Activated CD8-positive, alpha-beta T cell treated with anti-CD3 and anti-CD28 coated beads, Interleukin-2, amount 10 ng/mL, durations not matched to agents 7 days and 5 days (primary cell): ENCODE measurements at regions not wholly inside any gene's neighbourhood (a gene's known extent, or its start where the extent isn't known, plus 50 kb on each side); places are given as distances from the start of the nearest gene placed in this dataset.

Experiments used
- ATAC-seq: fragments of 150-1000 bp; cut with Tn5 transposase; one replicate; pipeline ENCODE4 v1.10.0; 2021; ENCODE audit warnings: moderate library complexity
- CTCF ChIA-PET: fragments of 350-600 bp; sonication (Branson Sonifier 250); formaldehyde crosslinking; loops from one replicate; lab custom pipeline; 2021; ENCODE audit warnings: antibody characterized with exemption; lab: Charles Lee
- POLR2A ChIA-PET: fragments of 350-600 bp; sonication (Branson Sonifier 250); formaldehyde crosslinking; loops from one replicate; lab custom pipeline; 2021; ENCODE audit warnings: antibody characterized with exemption; lab: Charles Lee
- DNase-seq: peaks from one replicate; pipeline ENCODE4 v3.0.0-alpha.2; 2020
- H3K27ac Mint-ChIP-seq: one replicate; pipeline ENCODE4 v1.8.0; 2021; ENCODE audit warnings: mild to moderate bottlenecking, mixed read lengths
- H3K27me3 Mint-ChIP-seq: one replicate; pipeline ENCODE4 v1.8.0; 2021; ENCODE audit warnings: low read depth, mixed read lengths
- H3K36me3 Mint-ChIP-seq: one replicate; pipeline ENCODE4 v1.8.0; 2021; ENCODE audit warnings: low read depth, mixed read lengths
- H3K4me1 Mint-ChIP-seq: one replicate; pipeline ENCODE4 v1.8.0; 2021; ENCODE audit warnings: low read depth, mixed read lengths
- H3K4me3 Mint-ChIP-seq: one replicate; pipeline ENCODE4 v1.8.0; 2021; ENCODE audit warnings: mild to moderate bottlenecking, mixed read lengths
- H3K9me3 Mint-ChIP-seq: one replicate; pipeline ENCODE4 v1.8.0; 2022; ENCODE audit warnings: mixed read lengths; ENCODE audit not compliant: insufficient read depth

DNA sequence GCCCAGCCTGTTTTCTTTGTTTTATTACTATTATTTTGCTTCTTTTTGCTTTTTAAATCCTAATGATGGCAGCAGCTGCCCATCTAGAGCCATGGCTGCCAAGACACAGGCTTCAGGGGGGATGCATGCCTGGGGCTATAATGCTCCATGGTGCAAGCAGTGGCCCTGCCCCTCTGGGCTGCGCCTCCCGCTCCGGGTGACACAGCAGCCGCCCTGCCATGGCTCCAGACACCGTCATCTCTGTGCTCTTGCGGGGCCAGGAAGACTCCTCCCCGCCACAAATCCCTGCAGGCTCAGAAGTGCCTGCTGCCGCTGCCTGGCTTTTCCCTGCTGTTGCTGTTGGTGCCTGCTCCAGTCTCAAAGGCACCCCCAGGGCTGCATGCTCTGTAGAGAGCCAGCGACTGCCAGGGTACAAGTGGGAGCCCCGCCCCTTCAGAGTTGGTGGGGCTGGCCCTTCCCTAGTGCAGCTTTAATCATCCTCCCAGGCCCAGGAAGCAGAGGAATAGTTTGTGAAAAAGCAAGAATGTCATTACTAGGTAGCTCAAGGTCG lies 581.5 kb downstream of the FGF9 start:
- no peaks in the 10 kb centered on the region for H3K36me3 Mint-ChIP-seq
- ChIA-PET CTCF (no interaction called here), POLR2A (no interaction called here)
- no peak overlapping the region for H3K27ac Mint-ChIP-seq
- H3K4me3 Mint-ChIP-seq, result no peak overlapping the region
- ATAC-seq (no peak), DNase-seq (no peak)
- H3K27me3 Mint-ChIP-seq, result no peaks in the 10 kb centered on the region
- no peaks in the 10 kb centered on the region for H3K9me3 Mint-ChIP-seq
- H3K4me1 Mint-ChIP-seq, result no peaks in the 10 kb centered on the region

DNA sequence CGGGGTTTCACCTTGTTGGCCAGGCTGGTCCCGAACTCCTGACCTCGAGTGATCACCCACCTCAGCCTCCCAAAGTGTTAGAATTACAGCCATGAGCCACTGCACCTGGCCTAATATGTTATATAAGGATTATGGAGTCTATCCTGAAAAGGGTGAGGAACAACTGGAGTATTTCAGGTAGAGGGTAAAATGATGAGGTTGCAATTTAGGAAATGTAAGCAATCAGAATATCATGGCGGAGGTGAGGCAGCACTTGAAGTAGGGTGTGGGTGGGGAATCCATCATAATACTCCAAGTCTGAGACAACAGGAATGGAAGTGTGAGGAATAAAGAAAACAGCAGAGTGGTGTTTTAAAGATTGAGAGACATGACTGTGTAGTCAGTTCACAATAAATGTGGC lies 582.2 kb downstream of the FGF9 start:
- H3K27me3 Mint-ChIP-seq, result no peaks in the 10 kb centered on the region
- no peak for ATAC-seq
- no peak overlapping the region for H3K4me3 Mint-ChIP-seq
- ChIA-PET CTCF (no interaction called here), POLR2A (no interaction called here)
- H3K9me3 Mint-ChIP-seq, result no peaks in the 10 kb centered on the region
- H3K36me3 Mint-ChIP-seq, result no peaks in the 10 kb centered on the region
- no peak for DNase-seq
- H3K27ac Mint-ChIP-seq, result no peak overlapping the region
- H3K4me1 Mint-ChIP-seq, result no peaks in the 10 kb centered on the region

DNA sequence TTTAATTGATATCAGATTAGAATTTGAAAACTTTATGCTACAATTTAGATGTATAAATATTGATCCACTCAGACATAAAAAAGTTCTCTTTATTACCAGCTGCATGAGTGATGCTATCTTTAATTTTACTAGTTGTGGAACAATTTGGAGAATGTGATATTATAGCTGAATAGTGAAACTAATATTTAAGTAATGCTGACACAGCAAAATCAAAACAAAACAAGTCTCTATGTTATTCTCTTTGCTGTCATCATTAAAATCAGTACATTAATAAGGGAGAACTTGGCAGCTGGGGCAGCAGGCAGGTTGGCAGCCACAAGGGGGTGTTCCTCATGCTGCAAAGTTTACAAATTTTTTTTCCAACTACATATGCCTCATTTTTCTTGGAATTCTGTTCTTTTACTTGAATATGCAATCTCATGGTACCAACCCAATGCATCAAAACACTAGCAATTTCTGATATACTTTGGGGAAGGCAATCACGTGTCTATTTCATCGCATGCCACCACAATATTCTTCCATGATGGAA lies 585.3 kb downstream of the FGF9 start:
- ChIA-PET CTCF (interaction anchor here (1.1 kb wide), 1 partner anchor 764 kb away, joined by 3 read pairs; no protein-coding TSS in a partner anchor), POLR2A (no interaction called here)
- Mint-ChIP-seq H3K36me3 (no peaks in the 10 kb centered on the region), H3K4me1 (no peaks in the 10 kb centered on the region), H3K27ac (no peak overlapping the region), H3K27me3 (no peaks in the 10 kb centered on the region), H3K9me3 (no peaks in the 10 kb centered on the region), H3K4me3 (no peak overlapping the region)
- ATAC-seq (no peak), DNase-seq (no peak)

DNA sequence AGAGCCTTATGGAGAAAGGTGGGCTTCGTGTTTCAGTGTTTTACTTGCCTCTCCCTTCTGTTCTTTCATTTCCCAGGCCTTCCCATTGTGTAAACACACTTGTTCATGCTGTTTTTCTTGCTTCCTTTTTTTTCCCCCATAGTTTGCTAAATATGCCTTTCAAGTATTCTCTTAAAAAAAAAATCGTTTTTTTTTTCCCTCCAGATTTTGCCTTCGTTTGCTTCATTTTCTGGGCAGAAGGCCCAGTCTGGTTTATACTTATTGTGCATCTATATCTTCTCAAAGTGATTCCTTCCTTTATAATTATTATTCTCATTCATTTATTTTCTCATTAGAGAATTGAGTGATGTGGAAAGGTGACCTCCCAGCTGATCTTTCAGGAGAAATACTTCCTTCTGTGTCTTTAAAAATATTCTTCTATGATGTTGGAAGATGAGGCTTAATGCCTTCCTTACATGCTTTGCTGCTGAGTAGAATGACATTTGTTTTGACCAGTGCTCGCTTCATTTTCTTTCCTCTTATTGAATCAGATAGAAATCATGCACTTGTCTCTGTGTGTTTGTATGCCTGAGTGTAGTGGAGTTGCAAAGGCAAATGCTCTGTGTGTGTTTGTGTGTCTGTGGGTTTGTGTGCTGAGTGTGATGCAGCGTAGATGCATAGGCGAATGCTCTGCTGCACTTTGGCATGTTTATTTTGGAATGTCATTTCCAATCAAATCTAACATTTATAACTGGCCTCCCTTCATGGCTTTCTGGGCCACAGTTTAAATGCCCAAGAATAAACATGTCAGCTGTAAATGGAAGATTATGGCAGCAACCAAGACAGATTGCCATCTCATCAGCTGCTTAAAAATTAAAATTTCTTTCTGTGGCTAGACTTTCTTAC lies 591.4 kb downstream of the FGF9 start:
- Mint-ChIP-seq H3K27ac (no peak overlapping the region), H3K36me3 (no peaks in the 10 kb centered on the region), H3K4me3 (no peak overlapping the region), H3K9me3 (no peaks in the 10 kb centered on the region), H3K27me3 (no peaks in the 10 kb centered on the region), H3K4me1 (no peaks in the 10 kb centered on the region)
- POLR2A ChIA-PET, result no interaction called here
- DNase-seq (no peak), ATAC-seq (no peak)
- CTCF ChIA-PET, result no interaction called here

DNA sequence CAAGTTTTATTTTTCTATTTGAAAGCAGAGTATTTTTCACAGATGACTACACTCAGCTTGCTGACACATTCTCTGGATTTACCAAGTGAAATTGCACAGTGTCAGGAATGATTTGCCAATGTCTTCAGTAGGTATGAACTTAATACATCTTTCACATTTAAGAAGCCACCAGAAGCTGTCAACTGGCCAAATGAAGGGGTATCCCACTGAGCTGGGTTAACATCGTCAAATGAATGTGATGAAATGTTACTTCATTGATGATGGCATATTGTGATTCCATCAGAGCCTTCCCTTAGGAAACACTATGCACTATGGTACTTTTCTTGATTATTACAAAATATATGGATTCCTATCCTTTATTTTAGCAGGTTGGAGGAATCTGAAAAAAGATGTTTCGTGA lies 592.3 kb downstream of the FGF9 start:
- Mint-ChIP-seq H3K4me3 (no peak overlapping the region), H3K36me3 (no peaks in the 10 kb centered on the region), H3K9me3 (no peaks in the 10 kb centered on the region), H3K27me3 (no peaks in the 10 kb centered on the region), H3K4me1 (no peaks in the 10 kb centered on the region), H3K27ac (no peak overlapping the region)
- ChIA-PET POLR2A (no interaction called here), CTCF (no interaction called here)
- DNase-seq (no peak), ATAC-seq (no peak)

DNA sequence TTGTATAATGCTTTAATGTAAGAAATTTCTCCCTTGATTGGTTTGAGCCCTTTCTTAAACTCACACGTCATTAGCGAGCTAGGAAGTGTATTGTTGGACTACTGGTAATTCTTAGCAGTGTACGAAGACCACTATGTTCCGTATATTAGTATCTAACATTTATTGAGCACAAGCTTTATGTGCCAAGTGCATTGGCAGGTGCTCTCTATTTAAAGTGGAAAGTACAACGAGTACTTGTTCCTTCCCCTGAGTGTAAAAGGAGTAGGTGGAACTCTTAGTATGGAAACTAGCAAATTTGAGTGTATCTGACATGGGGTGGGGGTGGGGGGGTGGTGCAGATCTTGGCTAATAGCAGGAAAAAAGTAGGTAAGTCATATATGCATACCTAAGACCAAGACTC lies 594.7 kb downstream of the FGF9 start:
- CTCF ChIA-PET, result no interaction called here
- POLR2A ChIA-PET, result no interaction called here
- Mint-ChIP-seq H3K4me1 (no peaks in the 10 kb centered on the region), H3K4me3 (no peak overlapping the region), H3K27me3 (no peaks in the 10 kb centered on the region), H3K36me3 (no peaks in the 10 kb centered on the region), H3K9me3 (no peaks in the 10 kb centered on the region), H3K27ac (no peak overlapping the region)
- ATAC-seq, result no peak
- DNase-seq, result no peak

DNA sequence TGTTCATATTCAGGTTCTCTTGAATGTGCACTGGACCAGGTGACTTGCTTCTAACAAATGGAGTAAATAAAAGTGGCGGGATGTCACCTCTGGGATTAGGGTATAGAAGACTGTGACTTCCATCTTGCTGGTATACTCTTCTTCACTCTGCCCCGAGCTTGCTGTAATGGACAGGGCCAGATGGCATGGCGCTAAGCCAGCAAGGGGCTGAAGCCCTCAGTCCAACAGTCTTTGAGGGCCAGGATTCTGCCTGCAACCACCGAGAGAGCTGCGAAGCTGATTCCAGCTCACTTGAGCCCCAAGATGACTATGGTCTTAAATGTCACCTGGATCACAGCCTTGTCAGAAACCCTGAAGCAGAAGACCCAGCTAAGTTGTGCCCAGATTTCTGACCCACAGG lies 600.0 kb downstream of the FGF9 start:
- Mint-ChIP-seq H3K27ac (no peak overlapping the region), H3K27me3 (no peaks in the 10 kb centered on the region), H3K4me3 (no peak overlapping the region), H3K36me3 (no peaks in the 10 kb centered on the region), H3K4me1 (no peaks in the 10 kb centered on the region), H3K9me3 (no peaks in the 10 kb centered on the region)
- DNase-seq (no peak), ATAC-seq (no peak)
- POLR2A ChIA-PET, result no interaction called here
- CTCF ChIA-PET, result no interaction called here

DNA sequence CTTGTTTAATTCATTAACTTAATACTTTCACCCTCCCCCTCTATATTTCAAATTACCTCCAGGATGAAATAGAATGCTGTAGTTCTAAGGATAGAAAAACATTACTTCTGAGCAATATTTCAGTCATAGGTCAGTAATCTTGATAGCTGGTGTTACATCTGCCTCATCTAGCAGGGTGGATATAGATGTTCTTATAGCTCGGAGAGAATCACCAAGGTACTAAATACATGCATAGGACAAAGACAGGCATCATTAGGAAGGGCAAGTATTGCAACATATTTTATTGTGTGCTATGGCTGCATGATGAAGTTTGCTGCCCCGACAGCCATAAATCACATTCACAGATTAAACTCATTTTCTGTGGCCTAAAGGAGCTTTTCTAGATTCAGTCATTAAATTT lies 601.0 kb downstream of the FGF9 start:
- H3K36me3 Mint-ChIP-seq, result no peaks in the 10 kb centered on the region
- no peak overlapping the region for H3K27ac Mint-ChIP-seq
- DNase-seq, result no peak
- no peaks in the 10 kb centered on the region for H3K9me3 Mint-ChIP-seq
- ChIA-PET CTCF (no interaction called here), POLR2A (no interaction called here)
- H3K27me3 Mint-ChIP-seq, result no peaks in the 10 kb centered on the region
- no peak for ATAC-seq
- H3K4me3 Mint-ChIP-seq, result no peak overlapping the region
- no peaks in the 10 kb centered on the region for H3K4me1 Mint-ChIP-seq

DNA sequence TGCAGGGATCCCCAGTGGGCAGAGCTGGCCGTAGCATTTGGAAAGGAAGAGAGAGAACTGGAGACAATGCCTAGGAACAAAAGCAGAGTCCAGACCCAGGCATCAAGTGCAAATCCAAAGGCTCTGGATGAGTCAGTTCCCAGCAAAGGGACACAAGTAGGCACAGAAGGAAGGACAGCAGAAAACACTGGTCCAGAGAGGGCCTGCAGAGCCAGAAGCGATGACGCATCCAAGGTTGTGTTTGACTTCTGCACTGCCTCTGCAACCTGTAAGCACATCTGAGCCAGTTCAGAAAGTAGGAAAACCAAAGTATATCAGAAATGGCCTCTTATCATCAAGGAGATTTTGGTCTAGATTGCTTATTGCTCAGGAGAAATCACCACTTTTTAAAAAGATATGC lies 604.5 kb downstream of the FGF9 start:
- DNase-seq, result no peak
- ChIA-PET CTCF (no interaction called here), POLR2A (no interaction called here)
- no peaks in the 10 kb centered on the region for H3K4me1 Mint-ChIP-seq
- H3K4me3 Mint-ChIP-seq, result no peak overlapping the region
- H3K36me3 Mint-ChIP-seq, result no peaks in the 10 kb centered on the region
- no peaks in the 10 kb centered on the region for H3K9me3 Mint-ChIP-seq
- ATAC-seq, result no peak
- no peaks in the 10 kb centered on the region for H3K27me3 Mint-ChIP-seq
- H3K27ac Mint-ChIP-seq, result no peak overlapping the region

DNA sequence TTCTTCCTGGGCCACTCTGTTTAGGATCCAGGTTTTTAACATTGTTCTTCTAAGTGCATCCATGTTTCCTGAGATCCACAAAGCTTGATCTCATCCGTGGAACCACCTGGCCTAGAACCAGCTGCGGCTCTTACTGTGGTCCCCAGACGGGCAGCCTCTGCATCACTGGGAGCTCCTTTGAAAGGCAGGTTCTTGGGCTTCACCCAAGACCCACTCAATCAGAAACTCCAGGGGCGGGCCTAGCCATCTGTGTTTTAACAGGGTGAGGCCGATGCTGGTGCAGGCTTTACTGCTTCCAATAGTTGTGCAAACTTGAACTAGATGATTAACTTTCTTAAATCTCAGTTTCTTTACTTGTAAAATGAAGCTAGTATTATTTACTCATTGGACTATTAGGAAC lies 605.7 kb downstream of the FGF9 start:
- Mint-ChIP-seq H3K4me3 (no peak overlapping the region), H3K27ac (no peak overlapping the region), H3K36me3 (no peaks in the 10 kb centered on the region), H3K9me3 (no peaks in the 10 kb centered on the region), H3K4me1 (no peaks in the 10 kb centered on the region), H3K27me3 (no peaks in the 10 kb centered on the region)
- ChIA-PET POLR2A (no interaction called here), CTCF (no interaction called here)
- no peak for ATAC-seq
- DNase-seq, result no peak

DNA sequence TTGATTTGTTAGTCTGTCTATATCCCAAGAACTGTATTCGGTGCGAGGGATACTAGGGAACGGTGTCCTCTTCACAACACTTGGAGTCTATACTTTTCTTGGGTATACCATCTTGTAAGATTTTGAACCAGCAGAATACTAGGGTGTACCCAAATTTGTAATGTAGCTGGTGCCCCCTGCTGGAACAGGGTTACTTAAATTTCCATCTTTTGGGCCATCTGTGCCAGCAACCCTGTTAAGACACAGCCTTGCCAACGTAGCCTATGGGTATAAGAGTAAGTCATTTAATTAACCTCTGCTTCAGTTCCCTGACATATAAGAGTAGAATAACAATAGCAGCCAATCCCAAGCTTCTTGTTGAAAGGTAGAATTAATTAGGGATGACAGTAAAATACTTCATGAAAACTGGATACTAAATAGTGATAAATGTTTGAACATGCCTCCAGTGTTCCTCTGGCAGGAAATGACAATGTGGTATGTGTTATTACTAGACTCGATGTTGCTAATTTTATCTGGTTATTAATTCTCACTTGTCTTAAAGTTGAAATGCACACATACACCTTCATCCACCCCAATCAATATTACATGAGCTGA lies 607.6 kb downstream of the FGF9 start:
- POLR2A ChIA-PET, result no interaction called here
- Mint-ChIP-seq H3K4me3 (no peak overlapping the region), H3K4me1 (no peaks in the 10 kb centered on the region), H3K27me3 (no peaks in the 10 kb centered on the region), H3K27ac (no peak overlapping the region), H3K36me3 (no peaks in the 10 kb centered on the region), H3K9me3 (no peaks in the 10 kb centered on the region)
- CTCF ChIA-PET, result interaction anchor here (1.1 to 1.4 kb wide), 4 partner anchors 217 to 641 kb away, joined by 3 to 8 read pairs (median 4); no protein-coding TSS in a partner anchor
- peak; percentile 65 for DNase-seq
- no peak for ATAC-seq

DNA sequence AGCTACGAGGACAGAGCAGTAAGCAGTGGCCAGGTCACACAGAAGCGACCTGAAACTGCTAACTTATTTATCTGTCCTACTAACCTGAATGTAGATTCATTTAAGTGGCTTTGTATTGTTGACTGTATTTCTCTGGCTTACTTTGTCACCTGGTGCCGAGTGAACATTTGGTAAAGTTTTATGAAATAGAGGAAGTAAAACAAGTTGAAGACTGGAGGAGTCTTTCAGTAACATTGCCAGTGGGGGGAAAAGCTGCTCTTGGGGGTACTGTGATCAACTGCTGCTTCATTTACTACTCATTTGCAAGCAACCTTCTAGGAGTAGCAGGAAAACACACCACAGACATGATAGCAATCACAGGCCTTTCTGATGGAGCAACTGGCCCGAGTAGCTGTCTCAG lies 615.0 kb downstream of the FGF9 start:
- Mint-ChIP-seq H3K4me1 (no peaks in the 10 kb centered on the region), H3K27ac (no peak overlapping the region), H3K4me3 (no peak overlapping the region), H3K9me3 (peaks cover 3% of the 10 kb centered on the region), H3K27me3 (no peaks in the 10 kb centered on the region), H3K36me3 (no peaks in the 10 kb centered on the region)
- ATAC-seq (no peak), DNase-seq (no peak)
- POLR2A ChIA-PET, result no interaction called here
- CTCF ChIA-PET, result no interaction called here
